ENCODE measurements at regions not wholly inside any gene's neighbourhood (a gene's known extent, or its start where the extent isn't known, plus 50 kb on each side); places are given as distances from the start of the nearest gene placed in this dataset.
"Not testable (repeated sequence)": the region's sequence is repeated elsewhere in the genome, so short reads cannot be mapped to it uniquely, and the experiment has no call there.

- no peak for DNase-seq
Observed at GRCh38 chrX:130555341-130555740, 153.6 kb downstream of the RBMX2 start.

DNA sequence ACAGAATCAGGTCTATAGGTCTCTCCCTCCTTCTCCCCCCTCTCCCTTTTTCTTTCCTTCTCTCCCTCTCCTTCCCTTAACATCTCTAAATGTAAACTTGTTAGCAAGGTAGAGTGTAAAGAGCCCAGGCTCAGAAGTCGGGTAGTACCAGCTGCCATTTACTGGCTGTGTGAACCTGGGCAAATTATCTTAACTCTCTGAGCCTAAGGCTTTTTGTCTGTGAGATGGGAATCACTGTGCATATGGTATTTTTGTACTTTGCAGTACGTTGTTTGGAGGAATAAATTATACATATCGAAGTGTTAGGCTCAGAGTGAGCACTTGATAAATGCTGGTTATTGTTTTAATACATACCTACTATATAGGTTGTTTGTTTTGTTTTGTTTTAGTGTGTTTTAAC is 154.0 kb downstream of the RBMX2 start:
- no peak for DNase-seq

GRCh38 chrX:130556951-130557350 is 155.2 kb downstream of the RBMX2 start:
- no peak for DNase-seq

DNA sequence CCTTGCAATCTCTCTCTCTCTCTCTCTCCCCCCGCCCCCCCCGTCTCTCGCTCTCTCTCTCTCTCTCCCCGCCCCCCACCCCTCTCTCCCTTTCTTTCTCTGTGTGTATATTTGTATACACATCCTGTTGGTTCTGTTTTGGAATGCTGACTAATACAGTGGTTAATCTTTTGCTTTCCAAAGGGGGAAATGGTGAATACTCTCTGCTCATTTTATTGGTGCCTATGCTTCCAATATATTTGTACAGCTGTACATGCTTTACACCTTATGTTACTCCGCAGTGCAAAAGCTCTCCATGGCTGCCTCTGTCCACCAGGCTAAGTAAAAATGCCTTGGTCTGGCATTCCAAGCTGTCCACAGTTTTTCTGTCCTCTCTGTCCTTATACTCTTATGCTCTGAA is 158.8 kb downstream of the RBMX2 start:
- DNase-seq: no peak

- no peak for DNase-seq
Observed at GRCh38 chrX:130561930-130562329, 160.1 kb downstream of the RBMX2 start.

- no peak for DNase-seq
Observed at GRCh38 chrX:130563476-130563875, 161.7 kb downstream of the RBMX2 start.

DNA sequence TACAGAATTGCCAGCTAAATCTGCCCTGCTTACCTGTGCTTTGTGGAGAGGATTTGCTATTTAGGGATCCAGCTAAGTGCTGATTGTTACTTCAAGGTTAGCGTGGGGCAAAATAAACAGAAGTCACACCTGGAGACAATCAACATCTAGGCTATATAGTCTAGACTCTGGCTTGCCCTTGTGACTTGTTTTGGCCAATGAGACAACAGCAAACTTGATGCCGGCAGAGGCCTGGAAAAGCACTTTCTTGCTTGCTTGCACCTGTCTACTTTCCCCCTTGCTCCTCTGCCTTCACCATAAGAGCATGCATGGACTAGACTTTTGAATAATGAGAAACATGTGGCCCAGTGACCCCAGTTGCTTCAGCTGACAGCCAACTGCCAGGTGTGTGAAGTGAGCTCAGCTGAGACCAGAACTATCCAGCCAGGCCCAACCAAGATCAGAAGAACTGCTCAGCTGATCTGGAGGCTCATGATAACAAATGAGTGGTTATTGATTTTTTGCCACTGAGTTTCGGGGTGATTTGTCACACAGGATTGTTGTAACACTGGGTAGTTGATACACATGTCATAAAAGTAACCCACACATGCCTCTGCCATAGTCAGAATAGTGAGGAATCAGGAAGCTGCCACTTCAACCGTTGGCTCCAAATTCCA is 164.4 kb downstream of the RBMX2 start:
- DNase-seq: no peak

DNA sequence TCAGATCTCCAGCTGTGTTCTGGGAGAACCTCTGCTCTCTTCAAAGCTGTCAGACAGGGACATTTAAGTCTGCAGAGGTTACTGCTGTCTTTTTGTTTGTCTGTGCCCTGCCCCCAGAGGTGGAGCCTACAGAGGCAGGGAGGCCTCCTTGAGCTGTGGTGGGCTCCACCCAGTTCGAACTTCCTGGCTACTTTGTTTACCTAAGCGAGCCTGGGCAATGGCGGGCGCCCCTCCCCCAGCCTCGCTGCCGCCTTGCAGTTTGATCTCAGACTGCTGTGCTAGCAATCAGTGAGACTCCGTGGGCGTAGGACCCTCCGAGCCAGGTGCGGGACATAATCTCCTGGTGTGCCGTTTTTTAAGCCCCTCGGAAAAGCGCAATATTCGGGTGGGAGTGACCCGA is 171.2 kb downstream of the RBMX2 start:
- DNase-seq: not testable (repeated sequence)

Measured in NCI-H146 (cell line).